ENCODE measurements at regions not wholly inside any gene's neighbourhood (a gene's known extent, or its start where the extent isn't known, plus 50 kb on each side); places are given as distances from the start of the nearest gene placed in this dataset.

- TF ChIP-seq GTF2F1 (IDR thresholded peaks at IDR 0.05; ENCODE audit: low read depth, low read length) (no peak), ZNF77 (CRISPR knock-in tag; IDR thresholded peaks at IDR 0.05) (no peak), E2F6 (IDR thresholded peaks at IDR 0.05; ENCODE audit: borderline replicate concordance in 1 of 2, extremely low read depth in 1 of 2, insufficient read depth in 1 of 2, insufficient read length in 1 of 2, low read depth in 1 of 2, low read length in 1 of 2, poor library complexity in 1 of 2, severe bottlenecking in 1 of 2) (no peak), HNRNPUL1 (IDR thresholded peaks at IDR 0.05; ENCODE audit: low read length) (no peak), TAL1 (IDR thresholded peaks at IDR 0.05) (no peak), LEF1 (IDR thresholded peaks at IDR 0.05) (no peak), HDAC8 (tag; IDR thresholded peaks at IDR 0.05) (no peak), ZBTB9 (CRISPR knock-in tag; IDR thresholded peaks at IDR 0.05) (no peak), TRIM28 (IDR thresholded peaks at IDR 0.05) (no peak), ZNF76 (CRISPR knock-in tag; IDR thresholded peaks at IDR 0.05; ENCODE audit: borderline replicate concordance) (no peak), HCFC1 (IDR thresholded peaks at IDR 0.05; ENCODE audit: low read depth, low read length) (no peak), USF2 (CRISPR knock-in tag; IDR thresholded peaks at IDR 0.05) (no peak), RFX5 (IDR thresholded peaks at IDR 0.05; ENCODE audit: low read depth, low read length) (no peak), AFF1 (IDR thresholded peaks at IDR 0.05; ENCODE audit: low read depth in 1 of 2, partially characterized antibody in 2 of 2) (no peak), NUFIP1 (IDR thresholded peaks at IDR 0.05; ENCODE audit: partially characterized antibody) (no peak), HNRNPLL (IDR thresholded peaks at IDR 0.05; ENCODE audit: low read depth, low read length, poor library complexity, severe bottlenecking) (no peak), RAD51 (IDR thresholded peaks at IDR 0.05; ENCODE audit: borderline replicate concordance, low read depth) (no peak), TEAD1 (CRISPR knock-in tag; IDR thresholded peaks at IDR 0.05) (no peak), BRD9 (IDR thresholded peaks at IDR 0.05; ENCODE audit: low read depth, partially characterized antibody) (no peak), CBX8 (IDR thresholded peaks at IDR 0.05; ENCODE audit: borderline replicate concordance, extremely low read depth, low read depth, low read length, poor library complexity, severe bottlenecking) (no peak), HMGN3 (IDR thresholded peaks at IDR 0.05; ENCODE audit: borderline replicate concordance, extremely low read depth, insufficient read length, low read depth, low read length) (no peak), ZC3H8 (IDR thresholded peaks at IDR 0.05) (no peak)
Observed at GRCh38 chr5:72565513-72566289, 58.5 kb upstream of the ZNF366 start (continued).
